ENCODE measurements at regions not wholly inside any gene's neighbourhood (a gene's known extent, or its start where the extent isn't known, plus 50 kb on each side); places are given as distances from the start of the nearest gene placed in this dataset.
"Not testable (repeated sequence)": the region's sequence is repeated elsewhere in the genome, so short reads cannot be mapped to it uniquely, and the experiment has no call there.

DNA sequence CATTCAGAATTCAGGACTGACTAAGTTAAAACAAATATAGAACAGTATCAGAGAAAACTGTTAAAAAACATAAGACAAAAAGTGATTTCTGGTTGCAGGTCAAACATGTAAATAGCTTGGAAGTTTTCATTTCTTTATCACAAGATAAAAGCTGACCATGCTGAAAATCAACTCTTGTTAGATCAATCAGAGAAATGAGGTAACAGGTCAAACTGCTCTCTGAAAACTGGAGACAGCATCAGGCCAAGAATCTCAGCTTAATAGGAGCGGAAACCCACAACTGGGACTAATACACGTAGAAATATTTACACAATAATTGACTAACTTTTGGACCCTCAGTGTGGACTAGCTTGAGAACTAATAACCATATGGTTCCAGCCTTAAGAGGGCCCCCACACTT, 1012.8 kb upstream of the EDIL3 start:
- Histone ChIP-seq H3K27me3 (no peaks in the 10 kb centered on the region), H3K4me1 (ENCODE audit: insufficient read depth) (no peaks in the 10 kb centered on the region), H3K4me2 (no peak overlapping the region), H3K36me3 (replicated peaks; ENCODE audit: insufficient read depth, low read depth) (no peaks in the 10 kb centered on the region), H3K4me3 (no peak overlapping the region), H2AFZ (no peak overlapping the region), H3K9me2 (replicated peaks; ENCODE audit: insufficient read depth) (no peaks in the 10 kb centered on the region), H3K27ac (no peak overlapping the region), H4K20me1 (ENCODE audit: insufficient read depth, poor library complexity, severe bottlenecking) (no peaks in the 10 kb centered on the region), H3K9me3 (ENCODE audit: low read depth) (no peaks in the 10 kb centered on the region), H3K79me2 (no peaks in the 10 kb centered on the region)
- no peak for TF ChIP-seq EZH2 (IDR thresholded peaks at IDR 0.05; ENCODE audit: borderline replicate concordance)
- TF ChIP-seq EZH2phosphoT487 (IDR thresholded peaks at IDR 0.05; ENCODE audit: low read depth, severe bottlenecking, unreplicated experiment): no peak
- TF ChIP-seq, protein P1, sequence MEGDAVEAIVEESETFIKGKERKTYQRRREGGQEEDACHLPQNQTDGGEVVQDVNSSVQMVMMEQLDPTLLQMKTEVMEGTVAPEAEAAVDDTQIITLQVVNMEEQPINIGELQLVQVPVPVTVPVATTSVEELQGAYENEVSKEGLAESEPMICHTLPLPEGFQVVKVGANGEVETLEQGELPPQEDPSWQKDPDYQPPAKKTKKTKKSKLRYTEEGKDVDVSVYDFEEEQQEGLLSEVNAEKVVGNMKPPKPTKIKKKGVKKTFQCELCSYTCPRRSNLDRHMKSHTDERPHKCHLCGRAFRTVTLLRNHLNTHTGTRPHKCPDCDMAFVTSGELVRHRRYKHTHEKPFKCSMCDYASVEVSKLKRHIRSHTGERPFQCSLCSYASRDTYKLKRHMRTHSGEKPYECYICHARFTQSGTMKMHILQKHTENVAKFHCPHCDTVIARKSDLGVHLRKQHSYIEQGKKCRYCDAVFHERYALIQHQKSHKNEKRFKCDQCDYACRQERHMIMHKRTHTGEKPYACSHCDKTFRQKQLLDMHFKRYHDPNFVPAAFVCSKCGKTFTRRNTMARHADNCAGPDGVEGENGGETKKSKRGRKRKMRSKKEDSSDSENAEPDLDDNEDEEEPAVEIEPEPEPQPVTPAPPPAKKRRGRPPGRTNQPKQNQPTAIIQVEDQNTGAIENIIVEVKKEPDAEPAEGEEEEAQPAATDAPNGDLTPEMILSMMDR (IDR thresholded peaks at IDR 0.05; ENCODE audit: poor library complexity): no peak
- no peak for DNase-seq (ENCODE audit: low spot score)
- WGBS (ENCODE audit: low lambda C conversion rate, missing lambda C conversion rate): 86% methylated on average over 2 of the region's 2 CpGs

DNA sequence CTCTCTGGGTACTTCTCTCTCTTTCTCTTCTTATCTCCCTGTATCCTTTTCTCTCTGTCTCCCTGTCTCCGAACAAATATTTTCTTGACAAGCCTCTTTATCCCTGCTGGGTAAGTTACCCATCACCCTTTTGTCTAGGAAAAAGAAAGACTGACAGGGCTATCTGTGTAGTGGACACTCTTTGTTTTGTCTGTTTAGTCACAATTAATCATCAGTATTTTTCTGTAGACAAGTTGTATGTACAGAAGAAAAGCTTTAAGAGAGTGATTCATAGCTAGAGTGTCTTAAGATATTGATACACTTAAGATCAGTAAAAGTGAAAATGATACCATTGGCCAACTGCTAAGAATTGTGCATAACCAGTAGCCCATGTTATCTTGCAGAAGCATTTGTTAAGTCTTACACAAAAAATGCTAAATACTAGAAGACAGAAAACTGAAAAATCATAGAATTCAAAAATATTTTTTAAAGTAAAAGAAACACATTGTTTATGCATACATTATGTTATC, 1043.8 kb upstream of the EDIL3 start:
- WGBS (ENCODE audit: low lambda C conversion rate, missing lambda C conversion rate): 60% methylated on average over 1 of the region's 1 CpG

DNA sequence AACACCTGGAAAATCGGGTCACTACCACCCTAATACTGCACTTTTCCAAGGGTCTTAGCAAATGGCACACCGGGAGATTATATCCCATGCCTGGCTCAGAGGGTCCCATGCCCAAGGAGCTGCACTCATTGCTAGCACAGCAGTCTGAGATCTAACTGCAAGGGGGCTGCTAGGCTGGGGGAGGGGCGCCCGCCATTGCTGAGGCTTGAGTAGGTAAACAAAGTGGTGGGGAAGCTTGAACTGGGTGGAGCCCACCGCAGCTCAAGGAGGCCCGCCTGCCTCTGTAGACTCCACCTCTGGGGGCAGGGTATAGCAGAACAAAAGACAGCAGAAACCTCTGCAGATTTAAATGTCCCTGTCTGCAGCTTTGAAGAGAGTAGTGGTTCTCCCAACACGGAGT, 1047.0 kb upstream of the EDIL3 start:
- not testable (repeated sequence) for H3K79me2 ChIP-seq; DNase-seq (ENCODE audit: low spot score); H3K9me3 ChIP-seq (ENCODE audit: low read depth); H3K36me3 ChIP-seq (replicated peaks; ENCODE audit: insufficient read depth, low read depth); H4K20me1 ChIP-seq (ENCODE audit: insufficient read depth, poor library complexity, severe bottlenecking); H3K9me2 ChIP-seq (replicated peaks; ENCODE audit: insufficient read depth); H3K4me3 ChIP-seq; H3K4me1 ChIP-seq (ENCODE audit: insufficient read depth); H3K27ac ChIP-seq; H2AFZ ChIP-seq; H3K4me2 ChIP-seq; H3K27me3 ChIP-seq
- 74% methylated on average over 7 of the region's 7 CpGs for WGBS (ENCODE audit: low lambda C conversion rate, missing lambda C conversion rate)

More for the DNA sequence above, 1043.8 kb upstream of the EDIL3 start:
- Histone ChIP-seq H3K4me1 (ENCODE audit: insufficient read depth) (no peaks in the 10 kb centered on the region), H3K4me3 (no peak overlapping the region), H3K36me3 (replicated peaks; ENCODE audit: insufficient read depth, low read depth) (no peaks in the 10 kb centered on the region), H3K79me2 (no peaks in the 10 kb centered on the region), H3K4me2 (no peak overlapping the region), H3K27me3 (no peaks in the 10 kb centered on the region), H3K9me3 (ENCODE audit: low read depth) (no peaks in the 10 kb centered on the region), H3K9me2 (replicated peaks; ENCODE audit: insufficient read depth) (no peaks in the 10 kb centered on the region), H4K20me1 (ENCODE audit: insufficient read depth, poor library complexity, severe bottlenecking) (no peaks in the 10 kb centered on the region), H3K27ac (no peak overlapping the region), H2AFZ (no peak overlapping the region)
- DNase-seq (ENCODE audit: low spot score): no peak
- TF ChIP-seq, protein P1 (IDR thresholded peaks at IDR 0.05; ENCODE audit: poor library complexity): no peak
- TF ChIP-seq EZH2 (IDR thresholded peaks at IDR 0.05; ENCODE audit: borderline replicate concordance) (no peak), EZH2phosphoT487 (IDR thresholded peaks at IDR 0.05; ENCODE audit: low read depth, severe bottlenecking, unreplicated experiment) (no peak)

DNA sequence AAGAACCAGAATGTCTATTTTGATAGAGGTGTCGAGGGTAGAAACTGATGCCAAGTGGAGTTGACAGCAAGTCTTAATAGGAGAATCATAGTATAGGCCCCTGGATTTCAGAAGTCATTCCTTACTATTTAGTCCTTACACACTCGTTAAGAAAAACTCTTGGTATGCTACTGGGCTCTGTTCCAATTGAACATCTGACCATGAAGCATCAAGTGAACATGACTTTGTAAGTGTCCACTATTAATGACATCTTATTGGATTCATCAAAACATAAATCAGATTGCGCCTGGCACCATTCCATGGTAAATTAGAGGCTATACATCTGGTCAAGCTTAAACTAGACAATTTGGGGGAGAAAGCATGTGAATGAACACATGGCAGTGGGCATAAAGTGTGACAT, 1056.5 kb upstream of the EDIL3 start:
- no peak overlapping the region for H3K27ac ChIP-seq

More for the DNA sequence above, 1056.5 kb upstream of the EDIL3 start:
- Histone ChIP-seq H3K27me3 (no peaks in the 10 kb centered on the region), H3K4me3 (no peak overlapping the region), H3K4me1 (ENCODE audit: insufficient read depth) (no peaks in the 10 kb centered on the region), H3K79me2 (no peaks in the 10 kb centered on the region), H2AFZ (no peak overlapping the region), H4K20me1 (ENCODE audit: insufficient read depth, poor library complexity, severe bottlenecking) (no peaks in the 10 kb centered on the region), H3K4me2 (no peak overlapping the region), H3K36me3 (replicated peaks; ENCODE audit: insufficient read depth, low read depth) (no peaks in the 10 kb centered on the region), H3K9me2 (replicated peaks; ENCODE audit: insufficient read depth) (no peaks in the 10 kb centered on the region), H3K9me3 (ENCODE audit: low read depth) (no peaks in the 10 kb centered on the region)
- DNase-seq (ENCODE audit: low spot score): no peak
- TF ChIP-seq EZH2phosphoT487 (IDR thresholded peaks at IDR 0.05; ENCODE audit: low read depth, severe bottlenecking, unreplicated experiment) (no peak), EZH2 (IDR thresholded peaks at IDR 0.05; ENCODE audit: borderline replicate concordance) (no peak)
- TF ChIP-seq, protein P1 (IDR thresholded peaks at IDR 0.05; ENCODE audit: poor library complexity): no peak
- 75% methylated on average over 3 of the region's 3 CpGs for WGBS (ENCODE audit: low lambda C conversion rate, missing lambda C conversion rate)
